Muscle layer of duodenum (tissue), 2 donors: ENCODE measurements at regions not wholly inside any gene's neighbourhood (a gene's known extent, or its start where the extent isn't known, plus 50 kb on each side); places are given as distances from the start of the nearest gene placed in this dataset.
"Not testable (repeated sequence)": the region's sequence is repeated elsewhere in the genome, so short reads cannot be mapped to it uniquely, and the experiment has no call there.

ENCODE experiments used
- H3K27ac ChIP-seq: one replicate; pipeline ENCODE4 v1.7.0; 2013; ENCODE audit warnings: mild to moderate bottlenecking, low read length
- H3K27me3 ChIP-seq: one replicate; pipeline ENCODE4 v1.7.0; 2013; ENCODE audit warnings: low read depth, mild to moderate bottlenecking, control low read depth, low read length
- H3K36me3 ChIP-seq, 2 donors: one replicate each; pipeline ENCODE4 v1.7.0; 2013; ENCODE audit warnings: low read length in 2 of 2, control low read depth in 1 of 2, mild to moderate bottlenecking in 1 of 2; ENCODE audit not compliant: insufficient read depth in 2 of 2, control insufficient read depth in 1 of 2
- H3K4me1 ChIP-seq, 2 donors: one replicate each; pipeline ENCODE4 v1.7.0; 2013; ENCODE audit warnings: low read length in 2 of 2, mild to moderate bottlenecking in 2 of 2, control low read depth in 1 of 2, moderate library complexity in 1 of 2; ENCODE audit not compliant: insufficient read depth in 2 of 2, control insufficient read depth in 1 of 2
- H3K4me3 ChIP-seq, 2 donors: one replicate each; pipeline ENCODE4 v1.7.0; 2013; ENCODE audit warnings: low read length in 2 of 2, low read depth in 1 of 2, mild to moderate bottlenecking in 1 of 2
- H3K9me3 ChIP-seq, 2 donors: one replicate each; pipeline ENCODE4 v1.7.0; 2013; ENCODE audit warnings: low read length in 2 of 2, control low read depth in 1 of 2, mild to moderate bottlenecking in 1 of 2; ENCODE audit not compliant: control insufficient read depth in 1 of 2
- donor health status: healthy.

- Histone ChIP-seq H3K27me3 (no peaks in the 10 kb centered on the region), H3K4me3 (no peak overlapping the region), H3K27ac (no peak overlapping the region), H3K4me1 (no peaks in the 10 kb centered on the region), H3K9me3 (no peaks in the 10 kb centered on the region), H3K36me3 (no peaks in the 10 kb centered on the region)
Measured at GRCh38 chr13:83667606-83668005, 214.7 kb downstream of the SLITRK1 start.

GRCh38 chr13:83666141-83666540 is 216.1 kb downstream of the SLITRK1 start:
- Histone ChIP-seq H3K27me3 (no peaks in the 10 kb centered on the region), H3K9me3 (no peaks in the 10 kb centered on the region), H3K36me3 (no peaks in the 10 kb centered on the region), H3K4me1 (no peaks in the 10 kb centered on the region), H3K4me3 (no peak overlapping the region), H3K27ac (no peak overlapping the region)

- H3K27me3 ChIP-seq = no peaks in the 10 kb centered on the region
- H3K36me3 ChIP-seq = no peaks in the 10 kb centered on the region
- H3K4me3 ChIP-seq = no peak overlapping the region
- no peaks in the 10 kb centered on the region for H3K4me1 ChIP-seq
- no peak overlapping the region for H3K27ac ChIP-seq
- peaks cover 0 to 2% of the 10 kb centered on the region in 2 donors for H3K9me3 ChIP-seq
Measured at GRCh38 chr13:83657281-83657680, 225.0 kb downstream of the SLITRK1 start.

- not testable (repeated sequence) for H3K27me3 ChIP-seq, H3K9me3 ChIP-seq, H3K4me1 ChIP-seq, H3K36me3 ChIP-seq, H3K27ac ChIP-seq, H3K4me3 ChIP-seq
Measured at GRCh38 chr13:83642617-83643016, 239.7 kb downstream of the SLITRK1 start.

GRCh38 chr13:83634601-83635000 is 247.7 kb downstream of the SLITRK1 start:
- Histone ChIP-seq H3K9me3 (no peaks in the 10 kb centered on the region), H3K27ac (no peak overlapping the region), H3K27me3 (no peaks in the 10 kb centered on the region), H3K4me1 (no peaks in the 10 kb centered on the region), H3K4me3 (no peak overlapping the region), H3K36me3 (no peaks in the 10 kb centered on the region)

GRCh38 chr13:83633746-83634145 is 248.5 kb downstream of the SLITRK1 start:
- H3K27me3 ChIP-seq = no peaks in the 10 kb centered on the region
- no peak overlapping the region for H3K27ac ChIP-seq
- H3K4me1 ChIP-seq = no peaks in the 10 kb centered on the region
- no peaks in the 10 kb centered on the region for H3K36me3 ChIP-seq
- H3K4me3 ChIP-seq = no peak overlapping the region
- H3K9me3 ChIP-seq = peaks cover 0 to 2% of the 10 kb centered on the region in 2 donors

- no peak overlapping the region for H3K4me3 ChIP-seq
Measured at GRCh38 chr13:83622422-83622784, 259.9 kb downstream of the SLITRK1 start.

GRCh38 chr13:83621765-83622421 is 260.4 kb downstream of the SLITRK1 start:
- Histone ChIP-seq H3K9me3 (no peaks in the 10 kb centered on the region), H3K27ac (no peak overlapping the region), H3K4me1 (no peaks in the 10 kb centered on the region), H3K27me3 (no peaks in the 10 kb centered on the region), H3K4me3 (no peak overlapping the region), H3K36me3 (no peaks in the 10 kb centered on the region)

More at GRCh38 chr13:83622422-83622784, 259.9 kb downstream of the SLITRK1 start:
- no peaks in the 10 kb centered on the region for H3K27me3 ChIP-seq
- H3K27ac ChIP-seq = no peak overlapping the region
- no peaks in the 10 kb centered on the region for H3K36me3 ChIP-seq
- no peaks in the 10 kb centered on the region for H3K9me3 ChIP-seq
- no peaks in the 10 kb centered on the region for H3K4me1 ChIP-seq

- Histone ChIP-seq H3K36me3 (no peaks in the 10 kb centered on the region), H3K4me3 (no peak overlapping the region), H3K27ac (no peak overlapping the region), H3K4me1 (no peaks in the 10 kb centered on the region), H3K27me3 (no peaks in the 10 kb centered on the region), H3K9me3 (no peaks in the 10 kb centered on the region)
Measured at GRCh38 chr13:83620530-83621220, 261.6 kb downstream of the SLITRK1 start.

GRCh38 chr13:83618966-83619365 is 263.3 kb downstream of the SLITRK1 start:
- Histone ChIP-seq H3K4me1 (no peaks in the 10 kb centered on the region), H3K4me3 (no peak overlapping the region)

GRCh38 chr13:83613524-83613923 is 268.8 kb downstream of the SLITRK1 start:
- no peaks in the 10 kb centered on the region for H3K4me1 ChIP-seq

More at GRCh38 chr13:83618966-83619365, 263.3 kb downstream of the SLITRK1 start:
- H3K36me3 ChIP-seq = no peaks in the 10 kb centered on the region
- no peaks in the 10 kb centered on the region for H3K9me3 ChIP-seq
- no peaks in the 10 kb centered on the region for H3K27me3 ChIP-seq
- H3K27ac ChIP-seq = no peak overlapping the region

GRCh38 chr13:83601539-83601938 is 280.7 kb downstream of the SLITRK1 start:
- no peaks in the 10 kb centered on the region for H3K27me3 ChIP-seq
- H3K4me3 ChIP-seq = no peak overlapping the region
- H3K36me3 ChIP-seq = no peaks in the 10 kb centered on the region
- H3K27ac ChIP-seq = no peak overlapping the region
- no peaks in the 10 kb centered on the region for H3K4me1 ChIP-seq
- no peaks in the 10 kb centered on the region for H3K9me3 ChIP-seq

More at GRCh38 chr13:83613524-83613923, 268.8 kb downstream of the SLITRK1 start:
- Histone ChIP-seq H3K9me3 (peaks cover 0 to 3% of the 10 kb centered on the region in 2 donors), H3K27ac (no peak overlapping the region), H3K27me3 (no peaks in the 10 kb centered on the region), H3K4me3 (no peak overlapping the region), H3K36me3 (no peaks in the 10 kb centered on the region)
